Aorta (tissue), 5 donors: ENCODE measurements at regions not wholly inside any gene's neighbourhood (a gene's known extent, or its start where the extent isn't known, plus 50 kb on each side); places are given as distances from the start of the nearest gene placed in this dataset.

Experiments used
- ATAC-seq: fragments of 200-7000 bp; cut with Tn5 transposase; one replicate; pipeline ENCODE4 v1.9.1; 2022; ENCODE audit warnings: moderate library complexity; ENCODE audit not compliant: low FRiP score
- DNase-seq, 2 donors: peaks; one replicate each; pipeline ENCODE4 v3.0.0-alpha.2; 2020
- H3K27ac ChIP-seq, 2 donors: one replicate each; pipeline ENCODE4 v1.5.1; 2013; ENCODE audit warnings: low read length in 2 of 2, mild to moderate bottlenecking in 2 of 2, moderate library complexity in 2 of 2, control low read depth in 1 of 2, inconsistent platforms in 1 of 2, low read depth in 1 of 2
- H3K27me3 ChIP-seq, 2 donors: one replicate each; pipeline ENCODE4 v1.6.1; 2013; ENCODE audit warnings: control low read depth in 1 of 2, low read length in 1 of 2, mild to moderate bottlenecking in 1 of 2, moderate library complexity in 1 of 2; ENCODE audit not compliant: insufficient read depth in 2 of 2, control insufficient read depth in 1 of 2
- H3K36me3 ChIP-seq, 2 donors: one replicate each; pipeline ENCODE4 v1.6.1; 2013; ENCODE audit warnings: control low read depth in 1 of 2, low read length in 1 of 2, mild to moderate bottlenecking in 1 of 2; ENCODE audit not compliant: insufficient read depth in 2 of 2, control insufficient read depth in 1 of 2
- H3K4me1 ChIP-seq, 2 donors: one replicate each; pipeline ENCODE4 v1.6.1; 2013; ENCODE audit warnings: low read length in 2 of 2, control low read depth in 1 of 2, mild to moderate bottlenecking in 1 of 2, moderate library complexity in 1 of 2; ENCODE audit not compliant: insufficient read depth in 2 of 2, control insufficient read depth in 1 of 2
- H3K4me3 ChIP-seq, 2 donors: one replicate each; pipeline ENCODE4 v1.5.1; 2013; ENCODE audit warnings: low read length in 2 of 2, control low read depth in 1 of 2, mild to moderate bottlenecking in 1 of 2
- H3K9me3 ChIP-seq: one replicate; pipeline ENCODE4 v1.6.1; 2013; ENCODE audit warnings: mild to moderate bottlenecking, low read length; ENCODE audit not compliant: control insufficient read depth
- WGBS, 2 donors: extraction: QIAGEN DNeasy Blood & Tissue Kit; methylation state at CpG; one replicate each; pipeline ENCODE4 v1.1.7; 2013; 5-methylcytosine and 5-hydroxymethylcytosine counted together
- intact Hi-C, 2 donors: fragments of 100-400 bp; cut with DNase I; formaldehyde crosslinking; loops; one replicate each; pipeline versions ENCODE4 v1.14.2 to v1.15.0; 2022
- donor health status: healthy with polysubstance abuse.
- donor health status: Bipolar disorder and iron deficiency.
- donor health status: DM: no; HTN: no; CAD: no.
- donor health status: DM: no; HTN: no; CAD: no.
- donor health status: DM: yes; HTN: yes; CAD: no.

- ATAC-seq (no peak), DNase-seq (no peak)
- Histone ChIP-seq H3K9me3 (no peaks in the 10 kb centered on the region), H3K27me3 (no peaks in the 10 kb centered on the region), H3K4me3 (no peak overlapping the region), H3K4me1 (peaks cover under 1 to 2% of the 10 kb centered on the region in 2 donors), H3K36me3 (no peaks in the 10 kb centered on the region), H3K27ac (no peak overlapping the region)
- intact Hi-C loops: no loop called here
- WGBS, 2 donors: 93% methylated on average over 4 of the region's 4 CpGs
Measured at GRCh38 chr12:24473097-24473496, 475.8 kb downstream of the BCAT1 start.

DNA sequence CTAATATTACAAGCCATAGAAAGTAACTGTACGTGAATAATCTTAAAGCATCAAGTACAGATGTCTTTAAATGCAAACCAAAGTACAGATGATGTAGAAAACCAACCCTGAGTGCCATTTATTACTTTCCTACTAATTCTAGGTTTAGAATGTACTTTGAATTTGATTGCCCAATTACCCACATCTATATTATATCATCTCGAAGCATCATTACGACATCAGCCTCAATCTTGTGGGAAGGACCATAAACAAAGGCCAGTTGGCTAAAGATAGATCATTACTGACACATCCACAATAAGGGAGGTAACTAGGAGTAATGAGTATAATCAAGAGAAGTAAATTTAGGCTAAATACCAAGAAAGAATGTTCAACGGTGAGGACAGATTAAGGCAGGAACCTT lies 478.9 kb downstream of the BCAT1 start:
- Histone ChIP-seq H3K27ac (no peak overlapping the region), H3K36me3 (no peaks in the 10 kb centered on the region), H3K27me3 (no peaks in the 10 kb centered on the region), H3K9me3 (no peaks in the 10 kb centered on the region), H3K4me1 (peaks cover 2 to 7% of the 10 kb centered on the region in 2 donors), H3K4me3 (no peak overlapping the region)
- intact Hi-C loops: no loop called here
- WGBS, 2 donors: 84 to 90% methylated on average over 4 of the region's 4 CpGs
- ATAC-seq (no peak), DNase-seq (no peak)

GRCh38 chr12:24469089-24469488 lies 479.8 kb downstream of the BCAT1 start:
- ATAC-seq: no peak
- Histone ChIP-seq H3K4me3 (no peak overlapping the region), H3K9me3 (no peaks in the 10 kb centered on the region), H3K27me3 (no peaks in the 10 kb centered on the region), H3K27ac (no peak overlapping the region), H3K4me1 (peaks cover 2 to 7% of the 10 kb centered on the region in 2 donors), H3K36me3 (no peaks in the 10 kb centered on the region)
- 88 to 98% methylated on average over 10 of the region's 10 CpGs for WGBS, 2 donors
- intact Hi-C loops: no loop called here
- DNase-seq: no peak

DNA sequence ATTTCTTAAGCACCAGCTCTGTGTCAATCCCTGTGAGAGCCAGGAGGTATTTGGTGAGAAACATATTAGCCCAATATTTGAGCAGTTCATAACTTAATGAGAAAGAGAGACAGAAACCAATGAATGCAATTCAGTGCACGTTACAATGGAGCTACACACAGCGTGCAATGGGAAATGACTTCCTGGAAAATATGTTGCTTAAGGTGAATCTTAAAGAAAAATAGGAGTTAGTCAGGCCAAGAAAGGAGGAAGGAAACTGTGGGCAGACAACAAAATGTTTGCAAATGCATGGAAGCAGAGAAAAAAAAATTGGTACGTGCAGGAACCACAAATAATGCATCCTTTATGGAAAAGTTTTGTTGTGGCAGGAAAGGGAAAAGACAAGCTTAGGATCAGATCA lies 481.7 kb downstream of the BCAT1 start:
- Histone ChIP-seq H3K4me1 (peaks cover 2 to 7% of the 10 kb centered on the region in 2 donors), H3K9me3 (no peaks in the 10 kb centered on the region), H3K36me3 (no peaks in the 10 kb centered on the region), H3K4me3 (no peak overlapping the region), H3K27me3 (no peaks in the 10 kb centered on the region), H3K27ac (no peak overlapping the region)
- 92 to 95% methylated on average over 3 of the region's 3 CpGs for WGBS, 2 donors
- DNase-seq: no peak
- intact Hi-C loops: no loop called here
- ATAC-seq: no peak

- intact Hi-C loops: no loop called here
- Histone ChIP-seq H3K4me3 (no peak overlapping the region), H3K9me3 (no peaks in the 10 kb centered on the region), H3K36me3 (no peaks in the 10 kb centered on the region), H3K4me1 (peaks cover 2 to 6% of the 10 kb centered on the region in 2 donors), H3K27ac (no peak overlapping the region), H3K27me3 (no peaks in the 10 kb centered on the region)
- WGBS, 2 donors: 93 to 94% methylated on average over 6 of the region's 6 CpGs
- ATAC-seq (no peak), DNase-seq (no peak)
Measured at GRCh38 chr12:24463375-24463774, 485.5 kb downstream of the BCAT1 start.

GRCh38 chr12:24462946-24463345 lies 486.0 kb downstream of the BCAT1 start:
- intact Hi-C loops: no loop called here
- 96 to 100% methylated on average over 1 of the region's 1 CpG for WGBS, 2 donors
- no peak overlapping the region for H3K27ac ChIP-seq
- no peaks in the 10 kb centered on the region for H3K36me3 ChIP-seq
- ATAC-seq: no peak
- H3K4me1 ChIP-seq: peaks cover under 1 to 5% of the 10 kb centered on the region in 2 donors
- no peak overlapping the region for H3K4me3 ChIP-seq
- DNase-seq: no peak
- H3K27me3 ChIP-seq: no peaks in the 10 kb centered on the region
- H3K9me3 ChIP-seq: no peaks in the 10 kb centered on the region

DNA sequence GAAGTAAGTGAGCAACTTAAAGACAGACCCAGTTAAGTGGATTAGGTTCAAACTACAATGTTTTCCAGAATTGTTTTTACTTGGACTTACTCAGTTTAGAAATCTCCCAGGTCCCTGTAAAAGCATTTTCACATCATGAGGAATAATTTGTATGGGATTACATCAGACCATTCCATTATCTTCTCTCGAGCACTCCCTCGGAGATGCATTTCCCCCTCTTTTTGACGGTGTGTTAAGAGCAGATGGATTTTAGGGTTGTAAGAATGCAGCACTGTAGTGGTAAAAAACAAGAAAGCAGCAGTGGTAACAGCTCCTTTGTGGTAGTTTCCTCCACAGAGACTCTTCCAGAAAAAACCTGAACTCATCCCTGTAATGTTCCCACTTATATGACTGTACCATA lies 488.4 kb downstream of the BCAT1 start:
- intact Hi-C loops: no loop called here
- ATAC-seq: no peak
- 88 to 93% methylated on average over 3 of the region's 3 CpGs for WGBS, 2 donors
- Histone ChIP-seq H3K9me3 (no peaks in the 10 kb centered on the region), H3K4me3 (no peak overlapping the region), H3K27ac (no peak overlapping the region), H3K4me1 (peaks cover 0 to 2% of the 10 kb centered on the region in 2 donors), H3K27me3 (no peaks in the 10 kb centered on the region), H3K36me3 (no peaks in the 10 kb centered on the region)
- no peak for DNase-seq

DNA sequence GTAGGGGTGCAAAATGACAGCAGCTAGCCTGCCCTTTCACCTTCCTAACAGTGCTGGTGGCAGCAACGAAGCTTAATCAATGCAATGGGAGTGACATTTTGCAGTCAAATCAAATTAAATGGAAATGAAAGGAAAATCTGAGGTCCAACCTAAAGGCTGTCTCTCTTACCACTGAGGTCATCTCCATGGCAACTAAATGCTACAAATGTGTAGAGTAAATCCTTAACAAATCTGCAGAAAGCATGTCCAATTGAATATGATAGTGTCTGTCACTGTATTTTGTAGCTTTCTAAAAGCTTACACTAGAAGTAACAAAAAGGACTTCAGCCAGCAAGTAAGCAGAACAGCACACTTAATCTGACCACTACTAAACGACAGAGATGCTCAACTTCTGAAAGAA lies 488.8 kb downstream of the BCAT1 start:
- Histone ChIP-seq H3K4me3 (no peak overlapping the region), H3K9me3 (no peaks in the 10 kb centered on the region), H3K4me1 (peaks cover 0 to 2% of the 10 kb centered on the region in 2 donors), H3K27ac (no peak overlapping the region), H3K36me3 (no peaks in the 10 kb centered on the region), H3K27me3 (no peaks in the 10 kb centered on the region)
- DNase-seq (no peak), ATAC-seq (no peak)
- intact Hi-C loops: no loop called here
- WGBS, 2 donors: 88 to 91% methylated on average over 2 of the region's 2 CpGs

DNA sequence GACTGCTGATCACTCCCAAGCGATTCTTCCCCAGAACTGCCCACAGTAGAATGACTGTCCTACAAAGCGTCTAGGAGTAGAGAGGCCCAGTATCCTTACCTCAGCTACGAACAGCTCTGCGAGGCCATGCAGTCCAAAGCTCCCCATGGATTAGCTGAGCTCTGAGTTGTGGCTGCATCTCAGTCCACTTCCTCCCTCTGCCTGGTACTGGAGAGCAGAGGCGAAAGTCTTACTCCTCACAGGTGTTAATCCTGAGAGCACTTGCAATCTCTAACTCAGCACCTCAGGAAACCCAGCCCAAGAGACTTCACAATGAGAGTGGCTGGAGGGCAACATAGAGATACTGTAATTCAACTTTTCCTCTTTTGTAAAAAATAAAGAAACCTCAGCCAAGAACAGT lies 493.1 kb downstream of the BCAT1 start:
- no peaks in the 10 kb centered on the region for H3K9me3 ChIP-seq
- H3K4me3 ChIP-seq: no peak overlapping the region
- H3K4me1 ChIP-seq: peaks cover 0 to 2% of the 10 kb centered on the region in 2 donors
- no peaks in the 10 kb centered on the region for H3K27me3 ChIP-seq
- H3K36me3 ChIP-seq: no peaks in the 10 kb centered on the region
- ATAC-seq: no peak
- intact Hi-C loops: no loop called here
- no peak overlapping the region for H3K27ac ChIP-seq
- no peak for DNase-seq
- 97 to 98% methylated on average over 5 of the region's 5 CpGs for WGBS, 2 donors
